HG03159 (cell line): ENCODE measurements at regions not wholly inside any gene's neighbourhood (a gene's known extent, or its start where the extent isn't known, plus 50 kb on each side); places are given as distances from the start of the nearest gene placed in this dataset.

ENCODE experiments used
- ATAC-seq: cut with Tn5 transposase; IDR thresholded peaks from one replicate; pipeline ENCODE4 v1.9.1; 2021; ENCODE audit warnings: mild to moderate bottlenecking, moderate library complexity; ENCODE audit not compliant: unreplicated experiment

- no peak for ATAC-seq
Measured at GRCh38 chrX:42098900-42099299, 175.5 kb upstream of the CASK start.

- ATAC-seq: no peak
Measured at GRCh38 chrX:42097486-42097885, 174.1 kb upstream of the CASK start.

GRCh38 chrX:42096265-42096920 is 173.0 kb upstream of the CASK start:
- ATAC-seq: no peak

- no peak for ATAC-seq
Measured at GRCh38 chrX:42094218-42094617, 170.9 kb upstream of the CASK start.

GRCh38 chrX:42093756-42094155 is 170.4 kb upstream of the CASK start:
- ATAC-seq: no peak

GRCh38 chrX:42090395-42090794 is 167.0 kb upstream of the CASK start:
- no peak for ATAC-seq

- ATAC-seq: no peak
Measured at GRCh38 chrX:42089031-42089430, 165.7 kb upstream of the CASK start.

GRCh38 chrX:42087960-42088359 is 164.6 kb upstream of the CASK start:
- ATAC-seq: no peak

GRCh38 chrX:42085836-42086235 is 162.5 kb upstream of the CASK start:
- no peak for ATAC-seq

- no peak for ATAC-seq
Measured at GRCh38 chrX:42079968-42080367, 156.6 kb upstream of the CASK start.

- no peak for ATAC-seq
Measured at GRCh38 chrX:42077675-42078074, 154.3 kb upstream of the CASK start.

- no peak for ATAC-seq
Measured at GRCh38 chrX:42075032-42075431, 151.7 kb upstream of the CASK start.

- no peak for ATAC-seq
Measured at GRCh38 chrX:42073448-42073847, 150.1 kb upstream of the CASK start.

- ATAC-seq: no peak
Measured at GRCh38 chrX:42070866-42071265, 147.5 kb upstream of the CASK start.

GRCh38 chrX:42054256-42054655 is 130.9 kb upstream of the CASK start:
- ATAC-seq: no peak

- ATAC-seq: no peak
Measured at GRCh38 chrX:42050345-42050744, 127.0 kb upstream of the CASK start.

GRCh38 chrX:42047886-42048285 is 124.5 kb upstream of the CASK start:
- no peak for ATAC-seq

GRCh38 chrX:42028109-42028508 is 104.8 kb upstream of the CASK start:
- ATAC-seq: no peak

- ATAC-seq: no peak
Measured at GRCh38 chrX:42027367-42028000, 104.1 kb upstream of the CASK start.

- ATAC-seq: no peak
Measured at GRCh38 chrX:42025861-42026260, 102.5 kb upstream of the CASK start.

- no peak for ATAC-seq
Measured at GRCh38 chrX:42023122-42023521, 99.8 kb upstream of the CASK start.

GRCh38 chrX:42022158-42022557 is 98.8 kb upstream of the CASK start:
- ATAC-seq: no peak

- ATAC-seq: no peak
Measured at GRCh38 chrX:42021058-42021457, 97.7 kb upstream of the CASK start.
